Skeletal muscle satellite cell (primary cell): ENCODE measurements at regions not wholly inside any gene's neighbourhood (a gene's known extent, or its start where the extent isn't known, plus 50 kb on each side); places are given as distances from the start of the nearest gene placed in this dataset.
"Not testable (repeated sequence)": the region's sequence is repeated elsewhere in the genome, so short reads cannot be mapped to it uniquely, and the experiment has no call there.

ENCODE experiments used
- H3K27me3 ChIP-seq: 2 replicates; pipeline ENCODE4 v1.7.0; 2013; ENCODE audit warnings: low read length; ENCODE audit not compliant: control insufficient read depth, insufficient read depth
- H3K36me3 ChIP-seq: 2 replicates; pipeline ENCODE4 v1.7.0; 2013; ENCODE audit warnings: mild to moderate bottlenecking, control low read depth, low read length; ENCODE audit not compliant: insufficient read depth
- H3K4me1 ChIP-seq: 2 replicates; pipeline ENCODE4 v1.7.0; 2013; ENCODE audit warnings: low read length; ENCODE audit not compliant: control insufficient read depth, insufficient read depth
- H3K4me2 ChIP-seq: 2 replicates; pipeline ENCODE4 v1.7.0; 2013; ENCODE audit warnings: mild to moderate bottlenecking, low read length
- H3K4me3 ChIP-seq: 2 replicates; pipeline ENCODE4 v1.7.0; 2013; ENCODE audit warnings: low read length
- H3K9ac ChIP-seq: 2 replicates; pipeline ENCODE4 v1.7.0; 2013; ENCODE audit warnings: mild to moderate bottlenecking, low read depth, low read length, moderate library complexity
- H3K9me3 ChIP-seq: replicated peaks from 2 replicates; pipeline ENCODE4 v1.7.0; 2013; ENCODE audit warnings: mild to moderate bottlenecking, control low read depth, low read length

GRCh38 chr7:66489065-66489464, 139.6 kb upstream of the KCTD7 start:
- not testable (repeated sequence) for H3K36me3 ChIP-seq, H3K4me1 ChIP-seq, H3K9me3 ChIP-seq, H3K4me2 ChIP-seq, H3K4me3 ChIP-seq, H3K27me3 ChIP-seq, H3K9ac ChIP-seq

DNA sequence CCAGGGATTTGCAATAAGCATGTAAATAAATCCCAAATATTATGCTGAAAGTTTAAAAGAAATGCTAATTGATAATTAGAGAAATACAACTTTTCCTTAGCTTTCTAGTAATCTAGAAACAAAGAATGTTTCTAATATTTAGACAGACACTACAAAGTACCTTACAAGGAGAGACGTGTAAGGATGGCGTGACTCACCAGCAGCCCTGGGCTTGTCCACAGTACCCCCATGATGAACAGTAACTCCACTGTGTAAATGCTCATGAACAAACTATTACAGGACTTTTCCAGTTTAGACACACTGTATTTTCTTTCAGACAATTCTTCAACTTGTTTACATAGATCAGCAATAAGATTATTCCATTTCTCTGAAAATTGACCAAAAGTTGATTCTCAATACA, 138.9 kb upstream of the KCTD7 start:
- H3K27me3 ChIP-seq, H3K36me3 ChIP-seq, H3K4me3 ChIP-seq, H3K4me2 ChIP-seq, H3K9me3 ChIP-seq, H3K9ac ChIP-seq, H3K4me1 ChIP-seq: not testable (repeated sequence)

- H3K9me3 ChIP-seq, H3K27me3 ChIP-seq, H3K9ac ChIP-seq, H3K4me3 ChIP-seq, H3K4me1 ChIP-seq, H3K36me3 ChIP-seq, H3K4me2 ChIP-seq: not testable (repeated sequence)
Observed at GRCh38 chr7:66490979-66491378, 137.7 kb upstream of the KCTD7 start.

- not testable (repeated sequence) for H3K36me3 ChIP-seq, H3K4me1 ChIP-seq, H3K9me3 ChIP-seq, H3K27me3 ChIP-seq
- H3K9ac ChIP-seq = peak overlapping the region; percentile 90
- H3K4me3 ChIP-seq = peak overlapping the region; percentile 84
- H3K4me2 ChIP-seq = peak overlapping the region; percentile 92
Observed at GRCh38 chr7:66492405-66492804, 136.3 kb upstream of the KCTD7 start.

DNA sequence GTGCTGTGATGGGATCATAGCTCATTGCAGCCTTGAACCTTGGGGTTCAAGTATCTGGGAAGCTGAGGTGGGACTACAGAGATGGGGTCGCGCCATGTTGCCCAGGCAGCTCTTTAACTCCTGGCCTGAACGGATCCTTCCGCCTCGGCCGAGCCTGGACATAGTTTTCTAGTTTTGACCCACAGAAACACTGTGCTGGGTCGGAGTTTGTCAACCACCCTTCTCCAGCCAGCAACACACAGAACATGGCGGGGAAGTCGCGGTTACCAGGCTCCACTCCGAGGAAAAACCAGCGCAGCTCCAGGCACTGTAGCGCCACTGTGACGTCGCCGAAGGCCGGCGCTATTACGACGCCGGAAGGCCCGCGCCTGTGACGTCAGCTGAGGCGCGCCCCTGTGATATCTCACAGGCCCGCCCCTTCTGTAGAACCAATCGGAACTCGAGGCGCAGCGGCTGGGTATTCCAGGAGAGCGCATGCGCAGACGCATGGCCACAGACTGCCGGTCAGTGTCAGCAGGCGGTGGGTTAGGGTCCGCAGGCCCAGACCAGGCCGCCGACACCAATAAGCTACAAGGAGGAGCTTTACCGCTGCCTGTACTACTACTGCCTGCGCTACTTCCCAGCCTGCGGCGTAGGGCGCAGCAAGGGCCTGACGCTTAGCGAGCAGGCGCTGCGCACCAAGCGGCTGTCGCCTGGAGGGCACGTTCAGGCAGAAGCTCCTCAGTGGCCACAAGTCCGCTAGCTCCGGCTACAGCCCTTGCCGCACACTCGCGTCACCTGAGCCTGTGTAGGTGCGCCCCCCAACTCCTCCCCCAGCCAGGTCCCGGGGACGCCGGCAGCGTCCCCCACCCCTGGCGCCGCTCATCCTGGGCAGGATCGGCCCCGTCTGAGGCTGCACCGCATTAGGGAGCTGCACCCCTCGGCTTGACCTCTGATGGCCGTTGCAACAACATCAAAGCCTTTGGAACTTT, 135.2 kb upstream of the KCTD7 start:
- Histone ChIP-seq H3K4me1 (peaks cover 6% of the 10 kb centered on the region), H3K4me3 (peak overlapping the region; percentile 84), H3K27me3 (no peaks in the 10 kb centered on the region), H3K4me2 (peak overlapping the region; percentile 92), H3K36me3 (no peaks in the 10 kb centered on the region), H3K9me3 (no peaks in the 10 kb centered on the region), H3K9ac (peak overlapping the region; percentile 90)

DNA sequence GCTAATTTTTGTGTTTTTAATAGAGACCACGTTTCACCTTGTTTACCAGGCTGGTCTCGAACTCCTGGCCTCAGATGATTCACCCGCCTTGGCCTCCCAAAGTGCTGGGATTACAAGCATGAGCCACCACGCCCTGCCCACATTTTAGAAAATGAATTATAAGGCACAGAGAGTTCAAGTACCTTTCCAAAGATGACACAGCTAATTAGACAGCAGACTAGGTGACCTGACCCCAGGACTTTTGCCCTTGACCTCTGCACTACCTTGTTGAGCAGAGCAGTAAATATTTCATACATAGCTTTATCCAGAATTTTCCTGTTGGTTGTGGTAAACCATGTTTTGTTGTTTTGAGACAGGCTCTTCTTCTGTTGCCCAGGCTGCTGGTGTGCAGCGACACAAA, 131.3 kb upstream of the KCTD7 start:
- Histone ChIP-seq H3K4me3 (no peak overlapping the region), H3K9ac (no peak overlapping the region), H3K4me2 (no peak overlapping the region), H3K4me1 (peaks cover 6% of the 10 kb centered on the region), H3K36me3 (no peaks in the 10 kb centered on the region), H3K27me3 (no peaks in the 10 kb centered on the region), H3K9me3 (no peaks in the 10 kb centered on the region)

DNA sequence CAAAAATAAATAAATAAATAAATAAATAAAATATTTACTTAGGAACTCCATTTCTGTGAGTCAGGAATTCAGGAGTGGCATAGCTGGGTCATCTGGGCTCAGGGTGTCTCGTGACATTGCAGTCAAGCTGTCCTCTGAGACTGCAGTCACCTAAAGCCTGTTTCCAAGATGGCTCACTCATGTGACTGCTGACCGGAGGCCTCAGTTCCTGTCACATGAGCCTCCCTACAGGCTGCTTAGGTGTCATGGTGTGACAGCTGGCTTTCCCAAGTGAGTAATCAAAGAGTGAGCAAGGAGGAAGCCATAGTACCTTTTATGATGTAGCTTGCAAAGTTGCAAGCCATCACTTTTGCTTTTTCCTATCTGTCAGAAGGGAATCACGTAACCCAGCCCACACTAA, 128.6 kb upstream of the KCTD7 start:
- Histone ChIP-seq H3K27me3 (no peaks in the 10 kb centered on the region), H3K9ac (no peak overlapping the region), H3K9me3 (no peaks in the 10 kb centered on the region), H3K4me1 (no peaks in the 10 kb centered on the region), H3K4me3 (no peak overlapping the region), H3K36me3 (no peaks in the 10 kb centered on the region), H3K4me2 (no peak overlapping the region)

DNA sequence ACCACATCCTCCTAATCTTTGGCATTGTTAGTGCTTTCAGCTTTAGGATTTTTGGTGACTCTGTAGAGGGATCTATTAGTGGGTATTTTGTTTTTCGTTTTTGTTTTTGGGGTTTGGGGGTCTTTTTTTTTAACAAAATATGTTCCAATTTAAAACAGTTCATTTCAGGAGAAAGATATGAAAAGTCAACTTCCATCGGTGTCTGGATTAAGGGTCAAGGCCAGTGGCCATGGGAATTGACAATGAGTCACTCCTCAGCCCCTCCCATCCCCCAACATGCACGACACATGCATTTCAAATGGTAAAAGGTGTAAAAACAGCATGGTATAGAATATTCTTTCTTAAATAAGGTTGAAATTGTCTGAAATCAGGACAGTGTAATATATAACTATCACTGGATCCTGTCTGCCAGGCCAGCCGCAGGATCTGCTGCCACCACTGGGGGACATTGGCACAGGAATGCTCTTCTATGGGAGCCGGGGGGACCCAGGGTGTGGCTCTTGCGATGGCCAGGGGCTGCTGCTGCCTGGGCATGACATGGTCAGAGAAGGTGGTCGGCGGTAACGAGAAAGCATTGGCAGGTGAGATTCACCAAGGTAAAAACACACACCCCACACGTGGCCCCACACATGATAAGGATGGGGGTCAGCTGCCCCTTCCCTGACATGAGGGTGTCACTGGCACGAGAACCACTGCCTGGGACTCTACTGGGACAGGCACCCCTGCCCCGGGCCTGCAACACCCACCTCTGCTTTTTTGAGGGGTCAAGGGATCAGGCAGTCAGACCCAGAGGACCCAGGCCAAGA, 126.2 kb upstream of the KCTD7 start:
- Histone ChIP-seq H3K9ac (no peak overlapping the region), H3K4me2 (no peak overlapping the region), H3K36me3 (no peaks in the 10 kb centered on the region), H3K4me3 (no peak overlapping the region), H3K9me3 (no peaks in the 10 kb centered on the region), H3K27me3 (peaks cover 3% of the 10 kb centered on the region), H3K4me1 (peaks cover 10% of the 10 kb centered on the region)

DNA sequence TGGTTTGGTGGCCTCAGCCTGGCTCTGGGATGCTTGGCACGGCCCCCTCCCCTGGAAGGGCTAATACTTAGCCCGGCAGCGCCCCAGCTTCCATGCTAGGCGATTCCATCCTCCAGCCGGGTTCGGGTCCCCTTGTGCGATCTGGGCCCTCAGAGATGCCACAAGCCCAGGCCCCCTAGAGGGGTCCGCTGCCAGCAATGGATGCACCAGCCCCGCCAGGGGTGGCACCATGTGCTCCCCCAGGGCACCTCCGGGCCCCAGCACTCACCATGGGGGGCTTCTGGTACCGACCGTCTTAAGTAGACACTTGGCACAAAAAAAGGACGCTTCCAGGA, 125.7 kb upstream of the KCTD7 start:
- Histone ChIP-seq H3K9ac (no peak overlapping the region), H3K9me3 (no peaks in the 10 kb centered on the region), H3K27me3 (peaks cover 3% of the 10 kb centered on the region), H3K4me2 (no peak overlapping the region), H3K4me3 (no peak overlapping the region), H3K36me3 (no peaks in the 10 kb centered on the region), H3K4me1 (peaks cover 10% of the 10 kb centered on the region)

DNA sequence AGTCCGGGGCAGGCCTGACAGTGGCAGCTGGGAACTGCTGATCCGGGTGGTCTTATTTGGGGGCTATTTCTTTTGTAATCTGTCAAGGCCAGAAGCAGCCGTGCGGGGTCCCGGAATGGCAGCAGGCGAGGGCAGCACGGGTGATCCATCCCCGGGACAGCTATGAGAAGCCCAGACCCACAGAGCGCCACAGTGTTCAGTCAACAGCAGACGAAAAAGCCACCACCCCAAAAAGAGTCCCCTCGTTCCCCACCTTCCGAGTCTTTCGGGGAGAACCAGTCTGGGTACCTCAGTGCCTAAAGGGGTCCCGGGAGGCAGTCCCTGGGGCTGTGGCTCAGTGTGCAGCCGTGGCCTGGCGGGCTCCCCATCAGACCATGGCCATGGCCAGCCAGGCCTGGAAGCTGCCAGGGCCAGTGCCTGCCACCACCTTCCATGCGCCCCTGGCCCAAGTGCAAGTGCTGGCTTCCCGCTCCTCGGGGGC, 125.1 kb upstream of the KCTD7 start:
- no peak overlapping the region for H3K9ac ChIP-seq
- no peaks in the 10 kb centered on the region for H3K9me3 ChIP-seq

DNA sequence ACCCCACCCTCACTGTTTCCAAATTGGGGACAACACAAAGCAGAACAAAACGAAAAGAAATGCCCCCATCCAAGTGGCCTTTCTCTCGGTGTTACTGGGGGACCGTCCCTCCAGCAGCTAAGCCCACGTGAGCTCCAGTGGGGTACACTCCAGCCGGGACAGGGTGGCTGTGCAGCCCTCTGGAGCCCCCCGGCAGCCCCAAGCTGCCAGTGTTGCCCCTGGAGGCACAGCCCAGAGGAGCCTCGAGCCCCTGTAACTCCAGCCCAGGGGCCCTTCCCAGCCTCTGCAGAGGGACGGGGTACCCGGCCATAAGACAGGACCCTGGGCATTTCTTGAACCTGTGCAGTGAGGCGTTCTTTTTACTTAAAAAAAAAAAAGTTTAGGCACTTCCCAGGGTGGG, 124.5 kb upstream of the KCTD7 start:
- no peak overlapping the region for H3K9ac ChIP-seq

More for the DNA sequence above, 125.1 kb upstream of the KCTD7 start:
- H3K27me3 ChIP-seq = peaks cover 3% of the 10 kb centered on the region
- H3K4me1 ChIP-seq = peaks cover 10% of the 10 kb centered on the region
- no peaks in the 10 kb centered on the region for H3K36me3 ChIP-seq
- no peak overlapping the region for H3K4me2 ChIP-seq
- no peak overlapping the region for H3K4me3 ChIP-seq

More for the DNA sequence above, 124.5 kb upstream of the KCTD7 start:
- Histone ChIP-seq H3K4me2 (no peak overlapping the region), H3K4me3 (no peak overlapping the region), H3K4me1 (peaks cover 10% of the 10 kb centered on the region), H3K27me3 (peaks cover 3% of the 10 kb centered on the region), H3K36me3 (no peaks in the 10 kb centered on the region), H3K9me3 (no peaks in the 10 kb centered on the region)
